ENCODE measurements at regions not wholly inside any gene's neighbourhood (a gene's known extent, or its start where the extent isn't known, plus 50 kb on each side); places are given as distances from the start of the nearest gene placed in this dataset.

- DNase-seq (ENCODE audit: low read depth): no peak
- no peak overlapping the region for H3K4me3 ChIP-seq (replicated peaks; ENCODE audit: low read depth, low read length)
Observed at GRCh38 chr7:12805518-12805928, 118.1 kb downstream of the ARL4A start.

GRCh38 chr7:12805957-12806356, 118.5 kb downstream of the ARL4A start:
- DNase-seq (ENCODE audit: low read depth): no peak
- no peak for TF ChIP-seq CTCF (IDR thresholded peaks at IDR 0.05; ENCODE audit: low read length, missing control alignments)

More at GRCh38 chr7:12805518-12805928, 118.1 kb downstream of the ARL4A start:
- TF ChIP-seq CTCF (IDR thresholded peaks at IDR 0.05; ENCODE audit: low read length, missing control alignments): no peak

GRCh38 chr7:12809476-12809875, 122.0 kb downstream of the ARL4A start:
- no peak for DNase-seq (ENCODE audit: low read depth)
- TF ChIP-seq CTCF (IDR thresholded peaks at IDR 0.05; ENCODE audit: low read length, missing control alignments): no peak
- H3K4me3 ChIP-seq (replicated peaks; ENCODE audit: low read depth, low read length): no peak overlapping the region

More at GRCh38 chr7:12805957-12806356, 118.5 kb downstream of the ARL4A start:
- no peak overlapping the region for H3K4me3 ChIP-seq (replicated peaks; ENCODE audit: low read depth, low read length)

- no peak for DNase-seq (ENCODE audit: low read depth)
- no peak for TF ChIP-seq CTCF (IDR thresholded peaks at IDR 0.05; ENCODE audit: low read length, missing control alignments)
- no peak overlapping the region for H3K4me3 ChIP-seq (replicated peaks; ENCODE audit: low read depth, low read length)
Observed at GRCh38 chr7:12812111-12812510, 124.7 kb downstream of the ARL4A start.

GRCh38 chr7:12814107-12814506, 126.7 kb downstream of the ARL4A start:
- no peak for TF ChIP-seq CTCF (IDR thresholded peaks at IDR 0.05; ENCODE audit: low read length, missing control alignments)
- no peak for DNase-seq (ENCODE audit: low read depth)
- no peak overlapping the region for H3K4me3 ChIP-seq (replicated peaks; ENCODE audit: low read depth, low read length)

- no peak overlapping the region for H3K4me3 ChIP-seq (replicated peaks; ENCODE audit: low read depth, low read length)
- no peak for DNase-seq (ENCODE audit: low read depth)
- no peak for TF ChIP-seq CTCF (IDR thresholded peaks at IDR 0.05; ENCODE audit: low read length, missing control alignments)
Observed at GRCh38 chr7:12814828-12815227, 127.4 kb downstream of the ARL4A start.

GRCh38 chr7:12815426-12815825, 128.0 kb downstream of the ARL4A start:
- no peak for DNase-seq (ENCODE audit: low read depth)
- H3K4me3 ChIP-seq (replicated peaks; ENCODE audit: low read depth, low read length): no peak overlapping the region
- TF ChIP-seq CTCF (IDR thresholded peaks at IDR 0.05; ENCODE audit: low read length, missing control alignments): no peak
